HEK293 (cell line): ENCODE measurements at regions not wholly inside any gene's neighbourhood (a gene's known extent, or its start where the extent isn't known, plus 50 kb on each side); places are given as distances from the start of the nearest gene placed in this dataset.

Experiments used
- BCL11A ChIP-seq: fragments of 450-650 bp; formaldehyde crosslinking; IDR thresholded peaks from 2 replicates; pipeline ENCODE4 v1.5.1; 2016; ENCODE audit warnings: low read depth, missing biosample characterization, missing genetic modification characterization
- CTCF ChIP-seq: fragments of 450-650 bp; formaldehyde crosslinking; IDR thresholded peaks from 2 replicates; pipeline ENCODE4 v1.5.1; 2016; ENCODE audit warnings: missing biosample characterization, missing genetic modification characterization
- KLF16 ChIP-seq: fragments of 450-650 bp; formaldehyde crosslinking; IDR thresholded peaks from 2 replicates; pipeline ENCODE4 v1.5.1; 2017; ENCODE audit warnings: missing biosample characterization, missing genetic modification characterization
- ZNF155 ChIP-seq: fragments of 450-650 bp; formaldehyde crosslinking; IDR thresholded peaks from 2 replicates; pipeline ENCODE4 v1.5.1; 2016; ENCODE audit warnings: missing biosample characterization, missing genetic modification characterization
- ZNF274 ChIP-seq, 2 experiments: fragments of 200-500 bp in 1 of 2; fragments of 450-650 bp in 1 of 2; sonication (Bioruptor generic) in 1 of 2; formaldehyde crosslinking in 1 of 2; IDR thresholded peaks; 2 replicates each; pipeline versions ENCODE4 v1.5.1 to v1.6.1; 2014 to 2016; ENCODE audit warnings: borderline replicate concordance in 1 of 2, inconsistent platforms in 1 of 2, low read length in 1 of 2, missing biosample characterization in 1 of 2, missing genetic modification characterization in 1 of 2

- no peak for TF ChIP-seq CTCF (tag by site-specific recombination)
- TF ChIP-seq ZNF155: no peak
- TF ChIP-seq KLF16 (tag by site-specific recombination): no peak
- TF ChIP-seq BCL11A (tag by site-specific recombination): no peak
- no peak for TF ChIP-seq ZNF274 (IDR thresholded peaks at IDR 0.05; ENCODE audit: low read length)
- no peak for TF ChIP-seq ZNF274 (tag by site-specific recombination; IDR thresholded peaks at IDR 0.05; ENCODE audit: borderline replicate concordance)
These were observed 374.0 kb upstream of the ASIC2 start for GRCh38 chr17:33667052-33667509.
